22Rv1 (cell line): ENCODE measurements at regions not wholly inside any gene's neighbourhood (a gene's known extent, or its start where the extent isn't known, plus 50 kb on each side); places are given as distances from the start of the nearest gene placed in this dataset.

Experiments
- ZFX ChIP-seq: fragments of 450-650 bp; IDR thresholded peaks from 2 replicates; pipeline ENCODE4 v1.6.1; 2017; ENCODE audit warnings: antibody characterized with exemption, borderline replicate concordance
- TF ChIP-seq, protein P1 (sequence below): fragments of 450-650 bp; IDR thresholded peaks from 2 replicates; pipeline ENCODE4 v1.5.1; 2017; ENCODE audit warnings: mild to moderate bottlenecking

DNA sequence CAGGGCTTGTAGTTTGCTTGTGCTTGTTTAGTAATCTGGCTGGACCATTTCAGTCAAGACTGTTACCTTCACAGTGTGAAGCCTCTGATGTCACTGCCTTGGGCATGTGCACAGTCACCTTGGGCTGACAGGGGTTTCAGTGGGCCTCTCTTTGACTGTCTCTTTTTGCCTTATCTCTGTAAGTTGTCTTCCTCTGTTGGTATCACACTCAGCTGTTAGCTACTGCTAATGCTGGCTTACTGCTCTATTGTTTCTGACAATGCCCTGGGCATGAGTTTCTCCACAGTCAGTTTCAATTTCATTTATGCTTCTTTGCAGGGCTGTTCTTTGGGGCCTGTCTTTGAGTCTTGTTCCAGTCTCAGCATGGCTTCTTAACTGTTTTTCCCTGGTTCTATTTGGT is 201.9 kb upstream of the SHH start:
- TF ChIP-seq, protein P1, sequence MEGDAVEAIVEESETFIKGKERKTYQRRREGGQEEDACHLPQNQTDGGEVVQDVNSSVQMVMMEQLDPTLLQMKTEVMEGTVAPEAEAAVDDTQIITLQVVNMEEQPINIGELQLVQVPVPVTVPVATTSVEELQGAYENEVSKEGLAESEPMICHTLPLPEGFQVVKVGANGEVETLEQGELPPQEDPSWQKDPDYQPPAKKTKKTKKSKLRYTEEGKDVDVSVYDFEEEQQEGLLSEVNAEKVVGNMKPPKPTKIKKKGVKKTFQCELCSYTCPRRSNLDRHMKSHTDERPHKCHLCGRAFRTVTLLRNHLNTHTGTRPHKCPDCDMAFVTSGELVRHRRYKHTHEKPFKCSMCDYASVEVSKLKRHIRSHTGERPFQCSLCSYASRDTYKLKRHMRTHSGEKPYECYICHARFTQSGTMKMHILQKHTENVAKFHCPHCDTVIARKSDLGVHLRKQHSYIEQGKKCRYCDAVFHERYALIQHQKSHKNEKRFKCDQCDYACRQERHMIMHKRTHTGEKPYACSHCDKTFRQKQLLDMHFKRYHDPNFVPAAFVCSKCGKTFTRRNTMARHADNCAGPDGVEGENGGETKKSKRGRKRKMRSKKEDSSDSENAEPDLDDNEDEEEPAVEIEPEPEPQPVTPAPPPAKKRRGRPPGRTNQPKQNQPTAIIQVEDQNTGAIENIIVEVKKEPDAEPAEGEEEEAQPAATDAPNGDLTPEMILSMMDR = no peak
- TF ChIP-seq ZFX = no peak
